Endothelial cell of umbilical vein (primary cell): ENCODE measurements at regions not wholly inside any gene's neighbourhood (a gene's known extent, or its start where the extent isn't known, plus 50 kb on each side); places are given as distances from the start of the nearest gene placed in this dataset.
A peak's percentile ranks its signal among the peaks of the same experiment; 100 is the strongest.

Experiments used
- BruUV-seq: library from RNA; stranded (reverse); fragments of 400-500 nt; replicated peaks from 2 replicates; lab custom pipeline; 2021; lab: Mats Ljungman, UMichigan
- CTCF ChIA-PET: fragments of 300-600, 350-600 bp; sonication (Branson Sonifier 250); formaldehyde crosslinking; loops from one replicate; lab custom pipeline; 2021; ENCODE audit warnings: antibody characterized with exemption, inconsistent platforms; lab: Charles Lee
- POLR2A ChIA-PET: fragments of 300-600, 350-600 bp; sonication (Branson Sonifier 250); formaldehyde crosslinking; loops from one replicate; lab custom pipeline; 2021; ENCODE audit warnings: antibody characterized with exemption, inconsistent platforms; lab: Charles Lee
- DNase-seq: peaks from one replicate; pipeline ENCODE4 v3.0.0-alpha.2; 2011; ENCODE audit warnings: low read depth, low spot score
- FAIRE-seq: peaks from 2 replicates; lab custom pipeline; 2011; peaks lifted over from hg19 to GRCh38; lab: Jason Lieb, UNC
- H2AFZ ChIP-seq: 2 replicates; pipeline ENCODE4 v1.6.0; 2012; ENCODE audit warnings: low read depth, low read length, control low read depth, inconsistent platforms
- H3K27ac ChIP-seq: 2 replicates; pipeline ENCODE4 v1.5.1; 2011; ENCODE audit warnings: low read depth, mild to moderate bottlenecking, control low read depth, low read length, moderate library complexity; ENCODE audit not compliant: insufficient read depth
- H3K27me3 ChIP-seq, 2 experiments: 2 replicates each; pipeline versions ENCODE4 v1.6.0 to v1.6.1; 2011; ENCODE audit warnings: low read length in 2 of 2, mixed read lengths in 1 of 2; ENCODE audit not compliant: control insufficient read depth in 2 of 2, insufficient read depth in 2 of 2
- H3K36me3 ChIP-seq, 2 experiments: 2 replicates in 1 of 2; 3 replicates in 1 of 2; pipeline ENCODE4 v1.5.1; 2011; ENCODE audit warnings: low read length in 2 of 2, mild to moderate bottlenecking in 1 of 2, moderate library complexity in 1 of 2; ENCODE audit not compliant: control insufficient read depth in 2 of 2, insufficient read depth in 2 of 2; ENCODE audit errors: extremely low read depth in 1 of 2
- H3K4me1 ChIP-seq: 3 replicates; pipeline ENCODE4 v1.5.1; 2011; ENCODE audit warnings: mild to moderate bottlenecking, low read length; ENCODE audit not compliant: control insufficient read depth, insufficient read depth; ENCODE audit errors: extremely low read depth
- H3K4me2 ChIP-seq: 2 replicates; pipeline ENCODE4 v1.6.1; 2011; ENCODE audit warnings: low read length, control low read depth, mixed read lengths; ENCODE audit not compliant: insufficient read depth
- H3K4me3 ChIP-seq, 3 experiments: fragments of 200-600 bp in 1 of 3; sonication (generic), shearing (Covaris generic) in 1 of 3; replicated peaks in 1 of 3; 2 replicates each; pipeline ENCODE4 v1.5.1; 2011 to 2016; ENCODE audit warnings: control low read depth in 3 of 3, low read length in 3 of 3, mild to moderate bottlenecking in 2 of 3, inconsistent platforms in 1 of 3, low read depth in 1 of 3, moderate library complexity in 1 of 3; ENCODE audit not compliant: insufficient read depth in 1 of 3
- H3K79me2 ChIP-seq: 2 replicates; pipeline ENCODE4 v1.6.0; 2012; ENCODE audit warnings: low read length, inconsistent platforms; ENCODE audit not compliant: control insufficient read depth, insufficient read depth
- H3K9ac ChIP-seq: replicated peaks from 2 replicates; pipeline ENCODE3; 2011; ENCODE audit warnings: low read length, control low read depth; ENCODE audit not compliant: insufficient read depth; ENCODE audit errors: extremely low read depth
- H3K9me1 ChIP-seq: replicated peaks from 3 replicates; pipeline ENCODE4 v1.6.0; 2011; ENCODE audit warnings: mild to moderate bottlenecking, low read length; ENCODE audit not compliant: control insufficient read depth, insufficient read depth; ENCODE audit errors: extremely low read depth
- H3K9me3 ChIP-seq: replicated peaks from 2 replicates; pipeline ENCODE4 v1.5.1; 2012; ENCODE audit warnings: low read length, inconsistent platforms; ENCODE audit not compliant: control insufficient read depth, insufficient read depth
- H4K20me1 ChIP-seq: replicated peaks from 2 replicates; pipeline ENCODE3; 2011; ENCODE audit warnings: mild to moderate bottlenecking, low read length; ENCODE audit not compliant: control insufficient read depth, insufficient read depth; ENCODE audit errors: extremely low read depth
- EZH2 ChIP-seq: IDR thresholded peaks from 2 replicates; pipeline ENCODE4 v1.6.1; 2012; ENCODE audit warnings: borderline replicate concordance, low read depth, mild to moderate bottlenecking, moderate library complexity, low read length, inconsistent platforms; ENCODE audit not compliant: severe bottlenecking
- FOS ChIP-seq: IDR thresholded peaks from 2 replicates; pipeline ENCODE4 v1.6.1; 2011; ENCODE audit warnings: mild to moderate bottlenecking, low read length, moderate library complexity, borderline replicate concordance; ENCODE audit not compliant: insufficient read depth
- GATA2 ChIP-seq: IDR thresholded peaks from 2 replicates; pipeline ENCODE4 v1.7.0; 2011; ENCODE audit warnings: low read depth, mild to moderate bottlenecking, moderate library complexity, mixed read lengths, low read length; ENCODE audit not compliant: insufficient read length, insufficient read depth
- JUN ChIP-seq: IDR thresholded peaks from 2 replicates; pipeline ENCODE4 v1.6.1; 2011; ENCODE audit warnings: borderline replicate concordance, low read depth; ENCODE audit not compliant: insufficient read length, insufficient read depth
- MYC ChIP-seq: IDR thresholded peaks from one replicate; pipeline ENCODE4 v1.6.1; 2011; ENCODE audit warnings: mild to moderate bottlenecking, low read depth, low read length
- POLR2A ChIP-seq: IDR thresholded peaks from 2 replicates; pipeline ENCODE4 v1.6.1; 2012; ENCODE audit warnings: low read depth, mild to moderate bottlenecking, control low read depth, low read length
- POLR2AphosphoS5 ChIP-seq: IDR thresholded peaks from 2 replicates; pipeline ENCODE4 v1.6.1; 2012; ENCODE audit warnings: low read depth, mild to moderate bottlenecking, control low read depth, low read length, moderate library complexity; ENCODE audit not compliant: insufficient read depth
- dilution Hi-C: fragments of 300-500 bp; cut with MboI; formaldehyde crosslinking; loops from one replicate; pipeline ENCODE4 v1.15.0; 2019; ENCODE audit warnings: low sequenced_read_pairs; ENCODE audit not compliant: extremely low pct_ligation_motif_present
- intact Hi-C: fragments of 100-400 bp; cut with micrococcal nuclease; formaldehyde crosslinking; loops from one replicate; pipeline ENCODE4 v1.10.0; 2022
- TF ChIP-seq, protein P1 (sequence below): IDR thresholded peaks from 2 replicates; pipeline ENCODE4 v1.6.1; 2011; ENCODE audit not compliant: insufficient read depth, insufficient read length
- TF ChIP-seq, protein P2 (sequence below), 2 donors: IDR thresholded peaks; 1 replicate in 1 of 2; 2 replicates in 1 of 2; pipeline ENCODE4 v1.5.1; 2011; ENCODE audit warnings: low read length in 2 of 2, mild to moderate bottlenecking in 2 of 2, moderate library complexity in 2 of 2, control low read depth in 1 of 2, inconsistent platforms in 1 of 2, low read depth in 1 of 2; ENCODE audit not compliant: insufficient read depth in 1 of 2; ENCODE audit errors: extremely low read depth in 1 of 2

DNA sequence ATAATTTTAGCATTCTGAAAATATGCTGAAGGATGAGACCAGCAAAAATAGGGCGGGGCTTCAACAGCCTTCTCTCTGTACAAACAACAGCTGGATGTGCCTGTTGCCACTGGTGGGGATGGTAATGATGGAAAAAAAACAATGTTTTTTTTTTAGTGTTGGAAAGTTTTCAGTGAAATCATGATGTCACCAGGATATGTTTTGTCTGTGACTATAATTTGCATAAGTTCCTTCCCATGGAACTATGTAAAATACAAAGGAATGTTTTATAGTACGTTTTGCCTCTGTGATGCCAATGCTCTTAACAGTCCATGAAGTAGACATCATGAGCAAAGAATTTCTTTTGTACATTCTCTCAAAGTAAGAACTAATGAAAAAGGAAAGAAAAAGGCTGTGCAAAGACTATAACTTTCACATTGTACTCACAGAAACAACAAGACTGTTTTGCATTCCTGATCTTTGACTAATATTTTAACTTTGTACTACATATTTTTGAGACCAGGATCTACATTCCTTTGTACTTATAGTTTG is 589.7 kb downstream of the SPRY1 start:
- dilution Hi-C loops, result no loop called here
- FAIRE-seq (peak; percentile 75), DNase-seq (peak; percentile 99)
- intact Hi-C loops, result loop anchor here (1.0 to 10.0 kb wide), 19 partner anchors 10 to 956 kb away; partner anchors contain the start of gene SPRY1
- no peak for TF ChIP-seq GATA2
- TF ChIP-seq EZH2, result no peak
- peak; percentile 22 for TF ChIP-seq POLR2AphosphoS5
- TF ChIP-seq POLR2A, result no peak
- TF ChIP-seq, protein P1, sequence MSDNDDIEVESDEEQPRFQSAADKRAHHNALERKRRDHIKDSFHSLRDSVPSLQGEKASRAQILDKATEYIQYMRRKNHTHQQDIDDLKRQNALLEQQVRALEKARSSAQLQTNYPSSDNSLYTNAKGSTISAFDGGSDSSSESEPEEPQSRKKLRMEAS, result no peak
- TF ChIP-seq JUN, result peak; percentile 88
- peak; percentile 44 for TF ChIP-seq FOS
- TF ChIP-seq MYC, result no peak
- TF ChIP-seq, protein P2, sequence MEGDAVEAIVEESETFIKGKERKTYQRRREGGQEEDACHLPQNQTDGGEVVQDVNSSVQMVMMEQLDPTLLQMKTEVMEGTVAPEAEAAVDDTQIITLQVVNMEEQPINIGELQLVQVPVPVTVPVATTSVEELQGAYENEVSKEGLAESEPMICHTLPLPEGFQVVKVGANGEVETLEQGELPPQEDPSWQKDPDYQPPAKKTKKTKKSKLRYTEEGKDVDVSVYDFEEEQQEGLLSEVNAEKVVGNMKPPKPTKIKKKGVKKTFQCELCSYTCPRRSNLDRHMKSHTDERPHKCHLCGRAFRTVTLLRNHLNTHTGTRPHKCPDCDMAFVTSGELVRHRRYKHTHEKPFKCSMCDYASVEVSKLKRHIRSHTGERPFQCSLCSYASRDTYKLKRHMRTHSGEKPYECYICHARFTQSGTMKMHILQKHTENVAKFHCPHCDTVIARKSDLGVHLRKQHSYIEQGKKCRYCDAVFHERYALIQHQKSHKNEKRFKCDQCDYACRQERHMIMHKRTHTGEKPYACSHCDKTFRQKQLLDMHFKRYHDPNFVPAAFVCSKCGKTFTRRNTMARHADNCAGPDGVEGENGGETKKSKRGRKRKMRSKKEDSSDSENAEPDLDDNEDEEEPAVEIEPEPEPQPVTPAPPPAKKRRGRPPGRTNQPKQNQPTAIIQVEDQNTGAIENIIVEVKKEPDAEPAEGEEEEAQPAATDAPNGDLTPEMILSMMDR (IDR thresholded peaks at IDR 0.05; ENCODE audit: extremely low read depth in 1 of 2, insufficient read depth in 1 of 2, low read depth in 1 of 2, low read length in 2 of 2), result no peak
- BruUV-seq, result no TSS peak
- no peak overlapping the region for H2AFZ ChIP-seq
- H3K4me2 ChIP-seq, result peak overlapping the region; percentile 44
- H3K9me1 ChIP-seq, result no peaks in the 10 kb centered on the region
- ChIA-PET POLR2A (interaction anchor here (0.7 kb wide), 1 partner anchor 67 kb away, joined by 3 read pairs; no protein-coding TSS in a partner anchor), CTCF (interaction anchor here (0.9 kb wide), 1 partner anchor 51 kb away, joined by 3 read pairs; no protein-coding TSS in a partner anchor)
- no peaks in the 10 kb centered on the region for H3K79me2 ChIP-seq
- no peaks in the 10 kb centered on the region for H3K36me3 ChIP-seq
- H4K20me1 ChIP-seq, result no peaks in the 10 kb centered on the region
- H3K9me3 ChIP-seq, result no peaks in the 10 kb centered on the region
- peak overlapping the region; percentile 98 for H3K27ac ChIP-seq
- peaks cover 41% of the 10 kb centered on the region for H3K4me1 ChIP-seq
- H3K9ac ChIP-seq, result peak overlapping the region; percentile 78
- H3K4me3 ChIP-seq, result no peak overlapping the region
- no peaks in the 10 kb centered on the region for H3K27me3 ChIP-seq
